Fibroblast of gingiva (primary cell): ENCODE measurements at regions not wholly inside any gene's neighbourhood (a gene's known extent, or its start where the extent isn't known, plus 50 kb on each side); places are given as distances from the start of the nearest gene placed in this dataset.
"Not testable (repeated sequence)": the region's sequence is repeated elsewhere in the genome, so short reads cannot be mapped to it uniquely, and the experiment has no call there.

Source experiments
- DNase-seq: peaks from one replicate; pipeline ENCODE4 v3.0.0-alpha.2; 2011; ENCODE audit warnings: low read depth

GRCh38 chr1:185433667-185434066 is 116.6 kb upstream of the IVNS1ABP start:
- no peak for DNase-seq

- no peak for DNase-seq
Observed at GRCh38 chr1:185432948-185433347, 115.9 kb upstream of the IVNS1ABP start.

GRCh38 chr1:185431612-185432011 is 114.6 kb upstream of the IVNS1ABP start:
- no peak for DNase-seq

GRCh38 chr1:185429668-185430067 is 112.6 kb upstream of the IVNS1ABP start:
- DNase-seq, result not testable (repeated sequence)

GRCh38 chr1:185427776-185428175 is 110.7 kb upstream of the IVNS1ABP start:
- no peak for DNase-seq

- DNase-seq, result peak; percentile 28
Observed at GRCh38 chr1:185427264-185427663, 110.2 kb upstream of the IVNS1ABP start.

GRCh38 chr1:185426848-185427247 is 109.8 kb upstream of the IVNS1ABP start:
- peak; percentile 94 for DNase-seq

- no peak for DNase-seq
Observed at GRCh38 chr1:185425163-185425562, 108.1 kb upstream of the IVNS1ABP start.

GRCh38 chr1:185421485-185422107 is 104.6 kb upstream of the IVNS1ABP start:
- no peak for DNase-seq

GRCh38 chr1:185420588-185421081 is 103.6 kb upstream of the IVNS1ABP start:
- DNase-seq, result no peak

GRCh38 chr1:185419718-185420117 is 102.7 kb upstream of the IVNS1ABP start:
- peak; percentile 41 for DNase-seq

- no peak for DNase-seq
Observed at GRCh38 chr1:185418472-185418871, 101.4 kb upstream of the IVNS1ABP start.

- no peak for DNase-seq
Observed at GRCh38 chr1:185412385-185413087, 95.5 kb upstream of the IVNS1ABP start.

- DNase-seq, result peak; percentile 86
Observed at GRCh38 chr1:185409763-185410528, 92.9 kb upstream of the IVNS1ABP start.

- DNase-seq, result no peak
Observed at GRCh38 chr1:185409345-185409744, 92.3 kb upstream of the IVNS1ABP start.

GRCh38 chr1:185408700-185409270 is 91.7 kb upstream of the IVNS1ABP start:
- no peak for DNase-seq

- DNase-seq, result no peak
Observed at GRCh38 chr1:185406691-185407009, 89.6 kb upstream of the IVNS1ABP start.

- no peak for DNase-seq
Observed at GRCh38 chr1:185406006-185406690, 89.1 kb upstream of the IVNS1ABP start.

GRCh38 chr1:185404907-185405568 is 88.0 kb upstream of the IVNS1ABP start:
- no peak for DNase-seq

GRCh38 chr1:185404291-185404690 is 87.2 kb upstream of the IVNS1ABP start:
- DNase-seq, result peak; percentile 34

- DNase-seq, result no peak
Observed at GRCh38 chr1:185402930-185403329, 85.9 kb upstream of the IVNS1ABP start.

- no peak for DNase-seq
Observed at GRCh38 chr1:185401019-185401418, 84.0 kb upstream of the IVNS1ABP start.
